LoVo (cell line): ENCODE measurements at regions not wholly inside any gene's neighbourhood (a gene's known extent, or its start where the extent isn't known, plus 50 kb on each side); places are given as distances from the start of the nearest gene placed in this dataset.
"Not testable (repeated sequence)": the region's sequence is repeated elsewhere in the genome, so short reads cannot be mapped to it uniquely, and the experiment has no call there.

Experiments used
- DNase-seq: peaks from one replicate; pipeline ENCODE4 v3.0.0-alpha.2; 2016; ENCODE audit warnings: low spot score

DNA sequence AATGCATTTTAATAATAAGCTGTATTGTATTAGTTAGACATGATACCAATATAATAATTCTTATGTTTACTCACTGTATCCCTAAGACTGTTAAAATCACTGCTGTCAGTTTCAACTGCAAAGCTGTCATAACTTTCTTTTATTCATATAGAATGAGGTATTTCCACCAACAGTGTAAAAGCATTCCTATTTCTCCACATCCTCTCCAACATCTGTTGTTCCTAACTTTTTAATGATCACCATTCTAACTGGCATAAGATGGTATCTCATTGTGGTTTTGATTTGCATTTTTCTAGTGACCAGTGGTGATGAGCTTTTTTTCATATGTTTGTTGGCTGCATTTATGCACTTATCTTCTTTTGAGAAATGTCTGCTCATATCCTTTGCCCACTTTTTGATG lies 177.6 kb upstream of the MME start:
- not testable (repeated sequence) for DNase-seq

DNA sequence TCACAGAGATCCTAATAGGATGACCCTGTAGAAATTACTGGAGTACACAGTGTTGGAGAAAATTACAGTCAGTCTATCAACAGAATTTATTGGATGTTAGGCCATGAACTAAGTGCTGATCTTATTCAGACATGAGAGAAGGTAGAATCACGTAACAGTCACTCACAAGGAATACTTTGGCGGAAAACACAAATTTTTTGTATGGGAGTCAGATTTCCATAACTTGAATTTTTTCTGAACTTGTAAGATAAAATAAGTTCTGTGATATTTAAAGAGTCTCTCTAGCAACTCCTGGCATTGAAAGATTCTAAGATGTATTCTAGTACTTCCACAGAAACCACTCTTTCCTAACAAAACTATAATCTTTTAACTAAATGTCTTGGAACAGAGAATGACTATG lies 178.8 kb upstream of the MME start:
- DNase-seq: no peak

DNA sequence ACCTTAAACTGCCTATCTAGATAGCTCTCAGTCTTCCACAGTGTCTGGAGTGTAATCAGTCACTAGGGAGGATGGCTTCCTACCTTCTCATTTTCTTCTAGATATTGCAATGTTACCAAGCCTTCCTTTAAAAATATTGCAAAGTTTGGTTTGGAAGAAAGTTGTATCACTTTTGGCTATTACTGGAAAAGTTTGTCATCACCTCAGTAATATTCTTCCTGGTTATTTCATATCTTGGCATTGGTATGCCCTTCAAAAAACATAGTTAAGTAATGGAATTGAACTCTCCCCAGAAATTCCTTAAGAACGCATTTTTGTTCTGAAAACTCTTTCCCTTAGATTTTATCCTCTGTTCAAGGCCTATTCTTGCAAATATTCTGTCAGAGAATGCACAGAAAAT lies 179.3 kb upstream of the MME start:
- DNase-seq: no peak

DNA sequence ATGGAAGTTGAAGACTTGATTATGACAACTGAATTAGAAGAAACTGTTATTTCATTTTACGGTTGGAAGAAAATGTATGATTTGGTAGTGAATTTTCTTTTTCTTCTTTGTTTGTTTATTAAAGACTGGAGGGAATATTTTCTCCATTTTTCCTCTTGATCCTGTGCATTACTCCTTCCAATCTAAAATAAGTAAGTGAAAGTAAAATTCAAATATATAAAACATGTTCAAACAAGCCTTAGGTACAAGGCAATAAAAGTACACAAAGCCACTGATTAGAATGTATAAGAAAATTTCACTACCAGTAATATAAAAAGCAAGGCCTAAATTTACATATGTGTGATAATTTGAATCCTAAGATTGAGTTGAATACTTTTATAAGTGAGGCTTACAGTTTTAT lies 181.2 kb upstream of the MME start:
- DNase-seq: no peak

- DNase-seq: no peak
Observed at GRCh38 chr3:154898443-154898842, 181.7 kb upstream of the MME start.

DNA sequence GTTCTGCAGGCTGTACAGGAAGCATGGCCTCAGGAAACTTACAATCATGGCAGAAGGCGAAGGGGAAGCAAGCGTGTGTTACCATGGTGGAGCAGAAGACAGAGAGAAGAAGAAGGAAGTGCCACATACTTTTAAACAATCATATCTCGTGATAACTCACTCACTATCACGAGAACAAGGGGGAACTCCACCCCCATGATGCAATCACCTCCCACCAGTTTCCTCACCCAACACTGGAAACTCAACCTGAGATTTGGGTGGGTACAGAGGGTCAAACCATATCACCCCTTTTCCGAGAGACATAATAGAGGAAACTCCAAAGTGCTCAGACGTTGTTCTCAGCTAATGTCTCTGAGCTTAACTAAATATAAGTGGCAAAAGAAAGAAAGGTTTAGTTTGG lies 186.3 kb upstream of the MME start:
- DNase-seq: no peak

DNA sequence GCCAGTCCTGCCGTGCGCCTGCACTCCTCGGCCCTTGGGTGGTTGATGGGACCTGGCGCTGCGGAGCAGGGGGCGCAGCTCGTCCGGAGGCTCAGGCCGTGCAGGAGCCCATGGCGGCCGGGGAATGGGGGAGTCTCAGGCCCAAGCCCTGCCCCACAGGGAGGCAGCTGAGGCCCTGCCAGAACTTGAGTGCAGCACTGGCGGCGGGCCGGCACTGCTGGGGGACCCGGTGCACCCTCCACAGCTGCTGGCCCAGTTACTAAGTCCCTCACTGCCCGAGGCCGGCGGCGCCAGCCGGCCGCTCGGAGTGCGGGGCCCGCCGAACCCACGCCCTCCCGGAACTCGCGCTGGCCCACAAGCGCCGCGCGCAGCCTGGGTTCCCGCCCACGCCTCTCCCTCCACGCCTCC lies 190.9 kb upstream of the MME start:
- no peak for DNase-seq

DNA sequence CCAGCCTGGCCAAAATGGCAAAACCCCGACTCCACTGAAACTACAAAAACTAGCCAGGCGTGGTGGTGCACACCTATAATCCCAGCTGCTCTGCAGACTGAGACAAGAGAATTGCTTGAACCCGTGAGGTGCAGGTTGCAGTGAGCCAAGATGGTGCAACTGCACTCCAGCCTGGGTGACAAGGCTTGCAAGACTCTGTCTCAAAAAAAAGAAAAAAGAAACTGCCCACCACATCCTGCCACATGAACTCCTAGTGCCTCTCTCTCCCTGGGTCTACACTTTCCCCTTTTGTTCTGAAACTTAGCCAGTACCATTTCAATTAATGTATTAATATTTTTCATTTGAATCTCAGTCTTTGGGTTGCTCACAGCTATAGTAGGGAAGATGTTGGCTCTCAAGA lies 192.2 kb upstream of the MME start:
- DNase-seq: no peak

DNA sequence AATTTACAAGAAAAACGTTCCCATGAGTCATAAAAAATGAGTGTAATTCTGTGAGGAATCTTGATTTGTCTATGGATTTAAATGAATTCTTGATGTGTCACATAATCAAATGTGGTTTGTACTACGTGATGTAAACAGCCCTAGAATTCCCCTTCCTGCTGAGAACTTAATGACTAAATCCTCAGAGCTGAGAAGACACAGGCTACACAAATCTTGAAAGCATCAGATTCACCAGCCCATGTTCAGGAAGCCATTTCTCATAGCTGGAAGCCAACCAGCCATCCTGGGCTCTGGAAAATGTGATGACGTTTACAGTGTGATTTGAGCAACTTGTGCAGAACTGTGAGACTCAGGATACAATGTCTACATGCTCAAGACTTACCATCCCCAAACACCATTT lies 193.7 kb upstream of the MME start:
- no peak for DNase-seq

- no peak for DNase-seq
Observed at GRCh38 chr3:154885418-154885817, 194.7 kb upstream of the MME start.

- no peak for DNase-seq
Observed at GRCh38 chr3:154884952-154885351, 195.2 kb upstream of the MME start.

- no peak for DNase-seq
Observed at GRCh38 chr3:154875142-154875541, 205.0 kb upstream of the MME start.

GRCh38 chr3:154872696-154873095 lies 207.4 kb upstream of the MME start:
- DNase-seq: no peak

DNA sequence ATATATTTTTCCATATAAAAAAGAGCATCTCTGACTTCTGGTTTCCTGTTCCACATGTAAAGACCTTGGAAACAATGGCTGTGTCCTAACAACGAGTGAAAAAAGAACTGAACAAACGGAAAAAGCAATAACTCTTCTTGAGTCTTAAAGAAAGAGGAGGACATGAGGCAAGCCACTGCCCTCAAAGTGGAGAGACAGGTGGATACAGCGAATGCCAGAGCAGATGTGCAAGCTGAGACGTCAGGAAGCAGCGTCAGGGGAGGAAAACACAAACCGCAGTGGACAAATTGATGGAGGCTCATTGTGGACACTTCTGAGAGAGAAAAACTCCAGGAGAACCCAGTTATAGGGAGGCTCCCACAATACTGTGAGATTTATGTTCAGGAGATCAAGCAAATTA lies 208.0 kb upstream of the MME start:
- DNase-seq: no peak

DNA sequence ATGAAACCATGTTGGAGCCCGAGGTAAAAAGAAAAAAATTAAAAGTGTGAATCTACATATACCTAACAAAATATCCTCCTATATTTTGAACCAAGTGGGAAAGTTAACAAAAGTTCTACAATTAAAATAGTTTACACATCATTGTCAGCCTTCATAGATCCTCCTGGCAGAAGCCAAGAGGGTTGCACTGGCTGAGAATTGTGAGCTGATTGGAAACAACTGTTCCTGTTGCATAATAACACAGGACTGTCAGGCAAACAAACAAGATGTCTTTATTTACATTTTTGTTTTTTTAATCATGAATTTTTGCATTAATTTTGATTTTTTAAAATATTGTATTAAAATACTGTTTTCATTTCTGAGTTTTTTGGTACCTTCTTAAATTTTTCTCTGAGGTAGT lies 215.2 kb upstream of the MME start:
- DNase-seq: no peak

DNA sequence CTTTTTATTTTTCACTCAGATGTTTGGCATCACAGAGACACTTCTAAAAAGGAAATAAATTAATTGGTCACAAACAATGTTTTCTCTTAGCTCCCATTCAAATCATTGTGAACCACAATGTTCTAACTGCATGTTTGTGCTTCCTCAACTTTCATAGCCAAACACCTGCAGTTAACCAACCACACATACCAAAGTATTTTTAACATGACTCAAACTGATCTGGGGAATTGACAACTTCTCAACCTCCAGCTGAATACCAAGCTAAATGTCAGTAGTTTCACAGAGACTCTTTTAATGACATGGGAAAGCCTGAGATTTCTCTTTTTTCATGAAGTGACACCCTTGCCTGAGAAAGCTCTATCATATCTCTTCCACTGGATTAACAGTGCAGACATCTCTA lies 217.9 kb upstream of the MME start:
- DNase-seq: no peak

DNA sequence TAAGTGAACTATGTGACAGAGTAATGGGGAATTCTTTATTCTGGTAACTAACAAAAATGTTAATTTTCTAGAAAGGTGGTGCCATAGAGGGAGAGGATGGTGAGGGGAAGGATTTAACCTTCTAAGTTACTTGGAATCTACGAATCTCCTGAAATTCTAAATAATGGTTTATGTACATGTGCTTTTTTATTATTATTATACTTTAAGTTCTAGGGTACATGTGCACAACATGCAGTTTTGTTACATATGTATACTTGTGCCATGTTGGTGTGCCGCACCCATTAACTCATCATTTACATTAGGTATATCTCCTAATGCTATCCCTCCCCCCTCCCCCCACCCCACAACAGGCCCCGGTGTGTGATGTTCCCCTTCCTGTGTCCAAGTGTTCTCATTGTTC lies 227.1 kb upstream of the MME start:
- not testable (repeated sequence) for DNase-seq

- no peak for DNase-seq
Observed at GRCh38 chr3:154852515-154852914, 227.6 kb upstream of the MME start.

DNA sequence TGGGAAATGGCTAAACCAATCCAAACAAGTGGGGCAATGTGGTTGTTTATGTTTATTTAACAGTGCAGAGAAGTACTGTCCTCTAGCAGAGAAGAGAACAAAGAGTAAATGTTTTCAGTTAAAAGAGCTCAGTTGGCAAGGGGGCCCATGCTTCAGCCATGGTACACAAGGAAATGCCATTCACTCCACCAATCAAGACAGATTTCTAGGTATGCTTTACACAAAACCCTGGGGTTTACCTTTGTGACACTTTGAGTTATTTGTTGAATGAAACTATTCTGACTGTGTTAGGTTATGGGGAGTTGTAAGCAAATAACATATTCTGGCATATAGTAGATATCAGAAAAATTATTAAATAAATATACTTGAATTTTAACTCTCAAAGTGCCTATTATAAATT lies 228.5 kb upstream of the MME start:
- no peak for DNase-seq

GRCh38 chr3:154850921-154851320 lies 229.2 kb upstream of the MME start:
- no peak for DNase-seq

DNA sequence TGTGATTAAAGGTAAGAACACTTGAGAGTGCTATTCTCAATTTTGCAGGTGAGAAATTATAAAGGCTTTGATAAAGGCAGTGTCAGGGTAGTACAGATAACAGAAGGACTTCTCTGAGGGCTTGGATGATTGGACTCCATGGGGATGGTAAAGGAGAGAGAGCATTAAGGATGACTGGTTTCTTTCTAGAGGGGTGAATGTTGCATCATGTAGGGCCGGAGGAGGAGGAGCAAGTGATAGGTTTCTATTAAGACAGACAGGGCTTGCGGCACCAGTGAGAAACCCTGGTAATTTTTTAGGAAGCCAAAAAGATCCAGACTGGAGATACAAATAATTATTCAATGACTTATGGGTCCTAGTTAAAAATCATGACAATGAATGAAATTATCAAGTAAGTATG lies 230.7 kb upstream of the MME start:
- no peak for DNase-seq

- no peak for DNase-seq
Observed at GRCh38 chr3:154844863-154845262, 235.3 kb upstream of the MME start.

DNA sequence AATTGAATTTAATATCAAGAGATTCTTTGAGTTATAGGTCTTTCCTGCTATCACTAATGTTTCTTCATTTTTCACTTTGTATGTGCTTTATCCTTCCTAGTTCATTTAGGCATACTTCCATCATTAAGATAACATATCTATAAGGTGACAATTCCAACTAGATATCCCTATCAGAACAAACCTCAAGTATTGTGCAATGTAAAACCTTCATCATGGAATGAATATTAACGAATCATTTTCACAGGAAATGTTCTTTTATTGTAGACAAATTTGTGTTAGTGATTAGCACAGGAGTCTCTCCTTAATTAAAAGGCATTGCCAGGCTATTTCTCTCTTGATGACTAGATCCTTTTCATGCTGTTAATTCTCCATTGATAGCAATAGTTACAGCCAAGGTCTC lies 236.5 kb upstream of the MME start:
- DNase-seq: no peak

- DNase-seq: no peak
Observed at GRCh38 chr3:154842536-154842935, 237.6 kb upstream of the MME start.

- DNase-seq: no peak
Observed at GRCh38 chr3:154835639-154836038, 244.5 kb upstream of the MME start.
